HepG2 (cell line): ENCODE measurements at regions not wholly inside any gene's neighbourhood (a gene's known extent, or its start where the extent isn't known, plus 50 kb on each side); places are given as distances from the start of the nearest gene placed in this dataset.

ENCODE experiments used
- FOXP4 ChIP-seq: sonication (generic); formaldehyde crosslinking; IDR thresholded peaks from 2 replicates; pipeline ENCODE4 v1.4.0; 2020; ENCODE audit warnings: missing genetic modification reagents
- GABPA ChIP-seq, 2 experiments: IDR thresholded peaks; 2 replicates each; pipeline ENCODE4 v1.6.1; 2011 to 2016; ENCODE audit warnings: low read depth in 2 of 2, low read length in 1 of 2, missing biosample characterization in 1 of 2, missing genetic modification characterization in 1 of 2
- GATAD2A ChIP-seq: IDR thresholded peaks from 2 replicates; pipeline ENCODE4 v1.6.1; 2016
- KDM1A ChIP-seq: IDR thresholded peaks from 2 replicates; pipeline ENCODE4 v1.6.1; 2016; ENCODE audit warnings: missing compliant biosample characterization
- MYPOP ChIP-seq: sonication (generic); formaldehyde crosslinking; IDR thresholded peaks from 2 replicates; pipeline ENCODE4 v1.8.1; 2023; ENCODE audit warnings: mild to moderate bottlenecking, moderate library complexity, missing genetic modification reagents
- RARA ChIP-seq: IDR thresholded peaks from 2 replicates; pipeline ENCODE4 v1.6.1; 2016; ENCODE audit warnings: missing genetic modification reagents, missing compliant biosample characterization
- ZMAT3 ChIP-seq: sonication (generic); formaldehyde crosslinking; conservative IDR thresholded peaks from 2 replicates; pipeline ENCODE4 v1.7.0; 2021; ENCODE audit warnings: missing genetic modification reagents
- ZNF441 ChIP-seq: sonication (generic); formaldehyde crosslinking; IDR thresholded peaks from 2 replicates; pipeline ENCODE4 v1.7.0; 2021; ENCODE audit warnings: missing genetic modification reagents, borderline replicate concordance
- TF ChIP-seq, protein P1 (sequence below): IDR thresholded peaks from 2 replicates; pipeline ENCODE4 v1.4.0; 2020; ENCODE audit warnings: mild to moderate bottlenecking, missing genetic modification reagents

GRCh38 chr16:88315543-88316105 is 67.1 kb upstream of the ZNF469 start (continued):
- TF ChIP-seq GATAD2A (CRISPR knock-in tag) (peak; percentile 27; the same call in 1 of the 2 replicates), MYPOP (CRISPR knock-in tag) (no peak), ZMAT3 (CRISPR knock-in tag) (peak; percentile 34; the same call in 1 of the 2 replicates), RARA (CRISPR knock-in tag) (peak; percentile 59; the same call in 1 of the 2 replicates), GABPA (IDR thresholded peaks at IDR 0.05; ENCODE audit: low read depth, low read length) (peak; percentile 41; the same call in 1 of the 2 replicates), GABPA (CRISPR knock-in tag; IDR thresholded peaks at IDR 0.05; ENCODE audit: low read depth) (peak; percentile 78), ZNF441 (0 out of 2 replicates have a peak, but pooled peaks have one; percentile 37), KDM1A (no peak; the same call in 1 of the 2 replicates), FOXP4 (CRISPR knock-in tag) (0 out of 2 replicates have a peak, but pooled peaks have one; percentile 9)
- TF ChIP-seq, protein P1, sequence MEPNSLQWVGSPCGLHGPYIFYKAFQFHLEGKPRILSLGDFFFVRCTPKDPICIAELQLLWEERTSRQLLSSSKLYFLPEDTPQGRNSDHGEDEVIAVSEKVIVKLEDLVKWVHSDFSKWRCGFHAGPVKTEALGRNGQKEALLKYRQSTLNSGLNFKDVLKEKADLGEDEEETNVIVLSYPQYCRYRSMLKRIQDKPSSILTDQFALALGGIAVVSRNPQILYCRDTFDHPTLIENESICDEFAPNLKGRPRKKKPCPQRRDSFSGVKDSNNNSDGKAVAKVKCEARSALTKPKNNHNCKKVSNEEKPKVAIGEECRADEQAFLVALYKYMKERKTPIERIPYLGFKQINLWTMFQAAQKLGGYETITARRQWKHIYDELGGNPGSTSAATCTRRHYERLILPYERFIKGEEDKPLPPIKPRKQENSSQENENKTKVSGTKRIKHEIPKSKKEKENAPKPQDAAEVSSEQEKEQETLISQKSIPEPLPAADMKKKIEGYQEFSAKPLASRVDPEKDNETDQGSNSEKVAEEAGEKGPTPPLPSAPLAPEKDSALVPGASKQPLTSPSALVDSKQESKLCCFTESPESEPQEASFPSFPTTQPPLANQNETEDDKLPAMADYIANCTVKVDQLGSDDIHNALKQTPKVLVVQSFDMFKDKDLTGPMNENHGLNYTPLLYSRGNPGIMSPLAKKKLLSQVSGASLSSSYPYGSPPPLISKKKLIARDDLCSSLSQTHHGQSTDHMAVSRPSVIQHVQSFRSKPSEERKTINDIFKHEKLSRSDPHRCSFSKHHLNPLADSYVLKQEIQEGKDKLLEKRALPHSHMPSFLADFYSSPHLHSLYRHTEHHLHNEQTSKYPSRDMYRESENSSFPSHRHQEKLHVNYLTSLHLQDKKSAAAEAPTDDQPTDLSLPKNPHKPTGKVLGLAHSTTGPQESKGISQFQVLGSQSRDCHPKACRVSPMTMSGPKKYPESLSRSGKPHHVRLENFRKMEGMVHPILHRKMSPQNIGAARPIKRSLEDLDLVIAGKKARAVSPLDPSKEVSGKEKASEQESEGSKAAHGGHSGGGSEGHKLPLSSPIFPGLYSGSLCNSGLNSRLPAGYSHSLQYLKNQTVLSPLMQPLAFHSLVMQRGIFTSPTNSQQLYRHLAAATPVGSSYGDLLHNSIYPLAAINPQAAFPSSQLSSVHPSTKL (CRISPR knock-in tag), result peak; percentile 15; the same call in 1 of the 2 replicates
